Esophagus squamous epithelium (tissue), 4 donors: ENCODE measurements at regions not wholly inside any gene's neighbourhood (a gene's known extent, or its start where the extent isn't known, plus 50 kb on each side); places are given as distances from the start of the nearest gene placed in this dataset.

Experiments used
- CTCF ChIP-seq, 6 experiments: fragments of 450-650 bp in 4 of 6; fragments of 200-600 bp in 2 of 6; sonication (generic) in 2 of 6; IDR thresholded peaks; one replicate each; pipeline ENCODE4 v1.5.1; 2016 to 2019; ENCODE audit warnings: antibody characterized with exemption in 6 of 6, mild to moderate bottlenecking in 4 of 6, moderate library complexity in 4 of 6
- POLR2A ChIP-seq, 4 donors: fragments of 450-650 bp; IDR thresholded peaks; one replicate each; pipeline ENCODE4 v1.6.1; 2017; ENCODE audit warnings: antibody characterized with exemption in 4 of 4, mild to moderate bottlenecking in 4 of 4, moderate library complexity in 3 of 4

- TF ChIP-seq CTCF (IDR thresholded peaks at IDR 0.05) (no peak), POLR2A (IDR thresholded peaks at IDR 0.05) (no peak)
These were observed 225.9 kb upstream of the SEL1L start for GRCh38 chr14:81759541-81759940.
